A549 (cell line): ENCODE measurements at regions not wholly inside any gene's neighbourhood (a gene's known extent, or its start where the extent isn't known, plus 50 kb on each side); places are given as distances from the start of the nearest gene placed in this dataset.

Source experiments
- ATAC-seq, 2 experiments: fragments of 200-7000 bp in 1 of 2; fragments of >200 bp in 1 of 2; cut with Nextera tagmentation in 1 of 2; cut with Tn5 transposase in 1 of 2; 3 replicates each; pipeline versions ENCODE4 v1.8.0 to v1.9.1; 2018 to 2020; ENCODE audit warnings: mild to moderate bottlenecking in 1 of 2, moderate library complexity in 1 of 2
- CTCF ChIA-PET: fragments of 300-600 bp; sonication (Branson Sonifier 250); formaldehyde crosslinking; extraction: SDS; loops from one replicate; lab custom pipeline; 2021; ENCODE audit warnings: antibody characterized with exemption, inconsistent platforms; lab: Yijun Ruan, JAX
- POLR2A ChIA-PET: fragments of 350-600 bp; formaldehyde crosslinking; extraction: SDS; loops from one replicate; lab custom pipeline; 2021; ENCODE audit warnings: antibody characterized with exemption, inconsistent platforms; lab: Yijun Ruan, JAX
- DNase-seq, 2 experiments: peaks; one replicate each; pipeline versions ENCODE4 v3.0.0 to v3.0.0-alpha.2; 2011 to 2016; ENCODE audit warnings: low read depth in 1 of 2, low spot score in 1 of 2
- FAIRE-seq: peaks from 2 replicates; lab custom pipeline; 2011; peaks lifted over from hg19 to GRCh38; lab: Jason Lieb, UNC
- H3K27ac ChIP-seq, 2 experiments: fragments of >200 bp; sonication (Bioruptor Twin); formaldehyde crosslinking; 3 replicates each; pipeline ENCODE4 v1.5.1; 2016 to 2017
- H3K4me1 ChIP-seq: fragments of >200 bp; sonication (Bioruptor Twin); formaldehyde crosslinking; 3 replicates; pipeline ENCODE4 v1.6.1; 2016
- H3K4me2 ChIP-seq: fragments of >200 bp; sonication (Bioruptor Twin); formaldehyde crosslinking; 3 replicates; pipeline ENCODE4 v1.6.1; 2016
- H3K4me3 ChIP-seq: fragments of >200 bp; sonication (Bioruptor Twin); formaldehyde crosslinking; 3 replicates; pipeline ENCODE4 v1.5.1; 2016
- H3K9me3 ChIP-seq: fragments of >200 bp; sonication (Bioruptor Twin); formaldehyde crosslinking; 3 replicates; pipeline ENCODE4 v1.6.1; 2016
- CBX8 ChIP-seq: fragments of 200-600 bp; sonication (generic); IDR thresholded peaks from 2 replicates; pipeline ENCODE4 v1.6.1; 2016
- CEBPB ChIP-seq, 2 experiments: fragments of >200 bp in 1 of 2; sonication (Bioruptor Twin) in 1 of 2; formaldehyde crosslinking in 1 of 2; IDR thresholded peaks; 2 replicates each; pipeline ENCODE4 v1.6.1; 2012 to 2016
- CTCF ChIP-seq: fragments of >200 bp; sonication (Bioruptor Twin); formaldehyde crosslinking; IDR thresholded peaks from 3 replicates; pipeline ENCODE4 v1.5.1; 2016
- EHMT2 ChIP-seq: fragments of 200-600 bp; sonication (generic); IDR thresholded peaks from 2 replicates; pipeline ENCODE4 v1.6.1; 2016; ENCODE audit warnings: antibody characterized with exemption, low read depth, mild to moderate bottlenecking, moderate library complexity
- ESRRA ChIP-seq: fragments of 150-350 bp; IDR thresholded peaks from 2 replicates; pipeline ENCODE4 v1.6.1; 2014; ENCODE audit warnings: mild to moderate bottlenecking, low read length, borderline replicate concordance
- HEYL ChIP-seq: fragments of 250-450 bp; sonication (Bioruptor Pico); IDR thresholded peaks from 2 replicates; pipeline ENCODE4 v1.8.0; 2021; ENCODE audit warnings: mild to moderate bottlenecking, moderate library complexity
- HOXA7 ChIP-seq: fragments of 250-450 bp; sonication (Bioruptor Pico); IDR thresholded peaks from 2 replicates; pipeline ENCODE4 v1.5.0; 2020; ENCODE audit warnings: mild to moderate bottlenecking, moderate library complexity
- HOXB13 ChIP-seq: fragments of 250-450 bp; sonication (Bioruptor Pico); IDR thresholded peaks from 2 replicates; pipeline ENCODE4 v1.5.0; 2020; ENCODE audit warnings: low read depth, mild to moderate bottlenecking, moderate library complexity
- JUNB ChIP-seq: fragments of >200 bp; sonication (Bioruptor Twin); formaldehyde crosslinking; IDR thresholded peaks from 2 replicates; pipeline ENCODE4 v1.6.1; 2016
- KDM1A ChIP-seq: fragments of 200-600 bp; sonication (generic); IDR thresholded peaks from 2 replicates; pipeline ENCODE4 v1.6.1; 2016; ENCODE audit warnings: low read depth, mild to moderate bottlenecking
- KDM5A ChIP-seq: fragments of 200-600 bp; sonication (generic); IDR thresholded peaks from 2 replicates; pipeline ENCODE4 v1.6.1; 2016; ENCODE audit warnings: antibody characterized with exemption, mild to moderate bottlenecking
- MAFK ChIP-seq: fragments of 450-650 bp; IDR thresholded peaks from 2 replicates; pipeline ENCODE4 v1.6.1; 2014; ENCODE audit not compliant: partially characterized antibody
- MAZ ChIP-seq: fragments of 150-350 bp; IDR thresholded peaks from 2 replicates; pipeline ENCODE4 v1.6.1; 2014; ENCODE audit warnings: antibody characterized with exemption, low read depth, low read length, borderline replicate concordance
- NFE2L2 ChIP-seq: fragments of 150-350 bp; conservative IDR thresholded peaks from 2 replicates; pipeline ENCODE4 v1.6.1; 2014; ENCODE audit warnings: low read length
- NR3C1 ChIP-seq: fragments of >200 bp; sonication (Bioruptor Twin); formaldehyde crosslinking; IDR thresholded peaks from 3 replicates; pipeline ENCODE4 v1.6.1; 2017
- PBX3 ChIP-seq: IDR thresholded peaks from 2 replicates; pipeline ENCODE4 v1.6.1; 2012
- POLR2A ChIP-seq: IDR thresholded peaks from 2 replicates; pipeline ENCODE4 v1.6.1; 2012; ENCODE audit warnings: mild to moderate bottlenecking, low read length
- RARB ChIP-seq: fragments of 250-450 bp; sonication (Bioruptor Pico); IDR thresholded peaks from 2 replicates; pipeline ENCODE4 v1.8.0; 2021; ENCODE audit warnings: mild to moderate bottlenecking, moderate library complexity
- RCOR1 ChIP-seq: fragments of 150-350 bp; IDR thresholded peaks from 2 replicates; pipeline ENCODE4 v1.6.1; 2014; ENCODE audit warnings: antibody characterized with exemption, low read length, low read depth
- REST ChIP-seq: fragments of 200-600 bp; sonication (generic); IDR thresholded peaks from 2 replicates; pipeline ENCODE4 v1.6.1; 2016; ENCODE audit warnings: antibody characterized with exemption, mild to moderate bottlenecking, moderate library complexity
- RFX5 ChIP-seq: fragments of 450-650 bp; IDR thresholded peaks from 2 replicates; pipeline ENCODE4 v1.7.1; 2014; ENCODE audit warnings: antibody characterized with exemption, mild to moderate bottlenecking, moderate library complexity
- RNF2 ChIP-seq: fragments of 200-600 bp; sonication (generic); IDR thresholded peaks from 2 replicates; pipeline ENCODE4 v1.6.1; 2016; ENCODE audit warnings: low read depth, mild to moderate bottlenecking, antibody characterized with exemption, moderate library complexity, borderline replicate concordance
- SMC3 ChIP-seq: fragments of >200 bp; sonication (Bioruptor Twin); formaldehyde crosslinking; IDR thresholded peaks from 3 replicates; pipeline ENCODE4 v1.6.1; 2018; ENCODE audit warnings: inconsistent platforms
- TFCP2L1 ChIP-seq: fragments of 250-450 bp; sonication (Bioruptor Pico); IDR thresholded peaks from 2 replicates; pipeline ENCODE4 v1.5.0; 2021; ENCODE audit warnings: mild to moderate bottlenecking
- WGBS: methylation state at CpG from one replicate; pipeline ENCODE4 v1.1.6; 2017; ENCODE audit errors: missing lambda C conversion rate; 5-methylcytosine and 5-hydroxymethylcytosine counted together

- DNase-seq (no peak), ATAC-seq (no peak), FAIRE-seq (no peak)
- Histone ChIP-seq H3K4me2 (no peak overlapping the region), H3K4me1 (no peaks in the 10 kb centered on the region), H3K9me3 (no peaks in the 10 kb centered on the region; the same call in 2 of the 3 replicates), H3K4me3 (no peak overlapping the region), H3K27ac (no peak overlapping the region)
- POLR2A ChIA-PET = no interaction called here
- 13% methylated on average over 1 of the region's 1 CpG for WGBS
- TF ChIP-seq NR3C1 (no peak), CEBPB (IDR thresholded peaks at IDR 0.05) (no peak), CTCF (no peak), PBX3 (no peak), RCOR1 (no peak), JUNB (no peak)
- TF ChIP-seq, all 56 proteins: peak for 0
- CTCF ChIA-PET = no interaction called here
Observed at GRCh38 chr5:85225388-85225787, 840.7 kb upstream of the EDIL3 start.

- ATAC-seq (no peak), DNase-seq (no peak), FAIRE-seq (no peak)
- 0% methylated on average over 2 of the region's 2 CpGs for WGBS
- H3K9me3 ChIP-seq = peaks cover 8% of the 10 kb centered on the region; the same call in 1 of the 3 replicates
- no peak overlapping the region for H3K4me2 ChIP-seq
- no peak for TF ChIP-seq RFX5
- no peak for TF ChIP-seq ESRRA
- no peak for TF ChIP-seq NFE2L2
- no peak for TF ChIP-seq TFCP2L1 (CRISPR knock-in tag)
- TF ChIP-seq HOXA7 (CRISPR knock-in tag) = no peak
- no peak for TF ChIP-seq EHMT2
- no peaks in the 10 kb centered on the region for H3K4me1 ChIP-seq
- ChIA-PET CTCF (no interaction called here), POLR2A (no interaction called here)
- H3K27ac ChIP-seq = no peak overlapping the region
- H3K4me3 ChIP-seq = no peak overlapping the region
Observed at GRCh38 chr5:85249204-85249603, 864.5 kb upstream of the EDIL3 start.

GRCh38 chr5:85263125-85263524 lies 878.4 kb upstream of the EDIL3 start:
- FAIRE-seq = no peak
- H3K27ac ChIP-seq = no peak overlapping the region
- WGBS = 26% methylated on average over 2 of the region's 2 CpGs
- H3K4me1 ChIP-seq = no peaks in the 10 kb centered on the region
- no peaks in the 10 kb centered on the region for H3K9me3 ChIP-seq
- ChIA-PET POLR2A (no interaction called here), CTCF (no interaction called here)
- no peak overlapping the region for H3K4me2 ChIP-seq
- no peak overlapping the region for H3K4me3 ChIP-seq
- no peak for TF ChIP-seq SMC3
- TF ChIP-seq KDM5A = no peak
- no peak for TF ChIP-seq MAZ
- TF ChIP-seq KDM1A = no peak
- no peak for TF ChIP-seq TFCP2L1 (CRISPR knock-in tag)
- TF ChIP-seq HOXB13 (CRISPR knock-in tag) = no peak
- no peak for TF ChIP-seq PBX3
- no peak for TF ChIP-seq REST
- no peak for TF ChIP-seq RNF2
- TF ChIP-seq POLR2A = no peak
- no peak for TF ChIP-seq HEYL (CRISPR knock-in tag)
- no peak for TF ChIP-seq CTCF
- TF ChIP-seq RARB (CRISPR knock-in tag) = no peak
- TF ChIP-seq JUNB = no peak
- TF ChIP-seq MAFK = no peak
- no peak for TF ChIP-seq CBX8
- TF ChIP-seq, all 56 proteins: peak for 0
- DNase-seq = no peak
- no peak for ATAC-seq
